GM21367 (cell line): ENCODE measurements at regions not wholly inside any gene's neighbourhood (a gene's known extent, or its start where the extent isn't known, plus 50 kb on each side); places are given as distances from the start of the nearest gene placed in this dataset.
"Not testable (repeated sequence)": the region's sequence is repeated elsewhere in the genome, so short reads cannot be mapped to it uniquely, and the experiment has no call there.

ENCODE experiments used
- ATAC-seq: cut with Tn5 transposase; IDR thresholded peaks from one replicate; pipeline ENCODE4 v1.9.1; 2021; ENCODE audit not compliant: unreplicated experiment

DNA sequence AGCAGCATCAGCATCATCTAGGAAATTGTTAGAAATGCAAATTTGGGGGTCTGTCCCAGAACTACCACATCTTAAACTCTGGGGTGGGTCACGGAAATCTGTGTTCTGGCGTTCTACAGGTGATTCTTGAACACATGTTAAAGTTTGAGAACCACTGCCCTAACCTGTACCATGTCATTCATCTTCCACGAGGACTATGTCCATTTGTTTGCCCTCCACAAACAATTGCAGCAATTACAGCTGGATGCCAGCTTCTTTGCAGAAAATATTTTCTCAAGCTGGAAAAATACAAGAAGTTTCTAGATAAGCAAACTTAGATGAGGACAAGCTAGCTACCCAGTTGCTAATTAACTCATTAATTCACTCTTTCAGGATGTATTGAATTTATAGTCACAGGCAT is 54.1 kb downstream of the MAFB start:
- ATAC-seq: no peak

- no peak for ATAC-seq
These were observed 55.7 kb downstream of the MAFB start for GRCh38 chr20:40633123-40633850.

DNA sequence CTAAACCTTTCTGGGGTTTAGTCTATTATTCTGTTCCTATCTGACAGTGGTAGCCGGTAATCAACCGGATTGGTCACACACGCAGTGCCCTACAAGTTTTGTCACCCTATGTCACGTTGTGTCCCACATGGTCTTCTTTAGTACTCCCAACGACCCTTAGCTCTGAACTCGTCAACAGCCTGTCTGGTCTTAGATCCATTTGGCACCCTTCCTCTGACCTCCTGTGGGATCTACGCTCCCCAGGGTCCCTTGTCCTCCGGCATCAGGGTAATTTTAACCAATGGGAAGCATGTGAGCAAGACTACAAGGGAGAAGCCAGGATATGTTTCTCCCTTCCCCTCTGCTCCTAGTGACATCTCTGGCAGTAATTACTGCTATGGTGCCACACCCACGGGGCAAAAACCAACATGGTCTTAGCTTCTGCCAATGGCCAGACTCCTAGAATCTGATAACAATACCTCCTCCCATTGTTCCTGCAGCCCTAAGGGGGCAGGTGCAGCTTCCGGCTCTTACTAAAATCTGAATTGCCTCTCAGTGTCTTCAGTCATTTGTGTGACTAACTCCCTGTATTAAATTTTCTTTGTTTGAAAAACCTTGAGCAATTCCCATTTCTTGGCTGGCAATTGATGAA is 56.6 kb downstream of the MAFB start:
- ATAC-seq: no peak

- no peak for ATAC-seq
These were observed 57.9 kb downstream of the MAFB start for GRCh38 chr20:40631119-40631631.

DNA sequence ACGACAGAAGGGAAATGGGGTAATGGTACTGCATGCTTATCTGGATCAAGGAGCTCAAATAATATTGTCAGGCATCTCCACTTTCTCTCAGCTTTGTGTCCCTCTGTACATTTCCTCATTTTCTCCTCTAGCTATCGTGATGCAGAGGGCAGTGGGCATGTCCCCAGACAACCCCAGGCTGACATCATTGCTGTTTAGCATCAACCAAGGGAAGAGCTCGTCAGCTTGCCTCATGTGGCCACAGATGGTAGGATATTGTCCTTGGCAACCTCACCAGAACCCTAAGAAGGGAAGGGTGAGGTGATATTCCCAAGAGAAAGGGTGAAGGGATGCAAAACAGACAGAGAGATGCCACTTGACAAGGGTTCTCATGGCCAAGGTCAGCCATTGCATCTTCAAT is 58.3 kb downstream of the MAFB start:
- no peak for ATAC-seq

DNA sequence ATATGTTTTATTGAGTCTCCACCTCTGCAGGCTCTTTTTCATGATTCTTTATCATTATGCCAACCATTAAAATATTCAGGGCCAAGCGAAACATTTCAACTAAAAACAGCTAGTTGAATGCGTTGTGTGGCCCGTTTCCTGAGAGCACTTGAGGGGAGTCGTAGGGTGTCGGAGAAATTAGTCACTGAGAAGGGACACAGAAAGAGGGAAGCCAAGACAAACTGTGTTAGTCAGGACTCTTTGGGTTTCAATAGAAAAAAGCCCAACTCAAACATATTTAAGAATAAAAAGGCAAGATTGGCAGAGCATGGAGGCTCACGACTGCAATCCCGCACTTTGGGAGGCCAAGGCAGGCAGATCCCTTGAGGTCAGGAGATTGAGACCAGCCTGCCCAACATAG is 58.9 kb downstream of the MAFB start:
- no peak for ATAC-seq

DNA sequence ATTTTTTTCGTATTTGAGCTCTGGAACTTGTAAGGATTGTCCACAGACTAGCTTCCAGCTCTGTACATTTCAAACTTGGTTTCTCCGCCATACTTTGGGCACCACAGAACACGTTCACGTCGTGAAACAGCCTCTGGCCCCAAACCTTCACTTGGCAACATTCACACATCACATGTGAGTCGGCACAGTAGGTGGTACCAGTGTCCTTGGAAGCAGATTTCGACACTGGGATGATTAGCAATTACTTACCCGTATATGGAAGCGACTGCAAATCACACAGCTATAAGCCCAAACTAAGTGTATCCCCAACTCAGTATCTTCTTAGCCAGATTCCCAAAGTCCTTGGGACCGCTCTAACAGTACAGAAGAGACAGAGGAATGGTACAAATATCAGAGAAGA is 60.2 kb downstream of the MAFB start:
- ATAC-seq: no peak

DNA sequence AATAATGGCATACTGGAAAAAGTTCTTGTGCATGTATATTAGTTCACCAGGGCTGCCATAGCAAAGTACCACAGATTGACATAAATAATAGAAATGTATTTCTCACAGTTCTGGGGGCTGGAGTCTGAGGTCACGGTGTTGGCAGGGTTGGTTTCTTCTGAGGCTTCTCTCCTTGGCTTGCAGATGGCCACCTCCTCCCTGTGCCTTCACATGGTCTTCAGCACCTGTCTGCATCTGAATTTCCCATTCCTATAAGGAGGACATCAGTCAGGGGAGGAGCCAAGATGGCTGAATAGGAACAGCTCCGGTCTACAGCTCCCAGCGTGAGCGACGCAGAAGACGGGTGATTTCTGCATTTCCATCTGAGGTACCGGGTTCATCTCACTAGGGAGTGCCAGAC is 70.0 kb downstream of the MAFB start:
- ATAC-seq: not testable (repeated sequence)

DNA sequence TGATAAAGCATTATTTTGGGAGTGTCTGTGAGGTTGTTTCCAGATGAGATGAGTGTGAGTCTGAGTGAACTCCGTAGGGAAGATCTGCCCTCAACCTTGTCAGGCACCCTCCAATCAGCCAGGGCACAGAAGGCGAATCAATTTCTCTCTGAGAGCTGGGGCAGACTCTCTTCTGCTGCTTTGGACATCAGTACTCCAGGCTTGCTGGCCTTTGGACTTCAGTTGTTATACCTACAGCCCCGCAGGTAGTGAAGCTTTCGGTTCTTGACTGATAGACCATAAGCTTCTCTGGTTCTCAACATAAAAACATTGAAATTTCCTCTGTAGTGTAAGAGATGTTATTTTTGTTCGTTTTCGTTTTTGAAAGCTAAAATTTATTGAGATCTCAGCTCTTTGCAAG is 71.4 kb downstream of the MAFB start:
- no peak for ATAC-seq

- ATAC-seq: no peak
These were observed 76.2 kb downstream of the MAFB start for GRCh38 chr20:40612837-40613236.

DNA sequence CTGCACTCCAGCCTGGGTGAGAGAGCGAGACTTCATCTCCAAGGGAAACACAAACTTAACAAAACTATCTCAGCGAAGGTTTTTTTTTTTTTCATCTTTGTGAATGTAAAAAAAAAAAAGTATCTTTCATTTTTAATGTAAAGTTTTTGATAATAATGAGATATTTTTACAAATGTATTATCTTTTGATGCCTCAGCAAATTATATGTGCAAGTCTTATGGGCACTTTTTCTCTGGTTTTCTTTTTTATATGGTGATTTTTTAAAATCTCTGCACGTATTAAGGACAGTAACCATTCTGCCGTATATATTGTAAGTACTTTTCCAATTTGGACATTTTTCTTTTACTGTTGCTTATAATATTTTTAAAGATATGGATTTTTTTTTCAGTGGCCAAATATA is 76.8 kb downstream of the MAFB start:
- no peak for ATAC-seq

DNA sequence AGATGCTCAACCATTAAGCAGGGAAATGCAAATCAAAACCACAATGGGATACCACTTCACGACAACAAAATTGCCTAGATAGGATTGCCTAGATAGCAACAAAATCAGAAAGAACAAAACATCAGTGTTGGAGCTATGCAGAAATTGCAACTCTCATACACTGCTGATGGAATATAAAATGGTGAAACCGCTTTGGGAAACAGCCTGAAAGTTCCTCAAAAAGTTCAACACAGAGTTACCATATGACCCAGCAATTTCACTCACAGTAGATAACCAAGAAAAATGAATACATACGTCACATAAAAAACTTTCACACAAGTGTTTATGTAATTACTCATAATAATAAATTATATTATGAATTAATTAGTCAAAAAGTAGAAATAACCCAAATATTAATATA is 78.3 kb downstream of the MAFB start:
- no peak for ATAC-seq

DNA sequence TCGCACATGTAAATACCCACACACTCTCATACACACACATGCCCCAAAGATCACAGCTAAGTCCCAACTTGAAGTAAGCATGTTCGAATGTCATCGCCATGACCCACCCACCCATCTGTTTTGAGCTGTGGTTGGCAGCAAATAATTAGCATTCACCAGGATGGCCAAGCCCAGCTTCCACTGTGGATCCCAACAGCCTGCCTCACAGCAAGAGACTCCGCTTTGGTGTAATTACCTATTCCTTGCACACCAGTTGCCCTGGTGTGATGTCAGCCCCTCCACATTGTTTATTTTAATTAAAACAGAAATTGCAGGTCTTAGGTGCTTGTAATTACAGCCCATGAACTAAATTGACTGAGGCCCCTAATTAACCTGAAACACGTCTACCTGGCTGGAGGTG is 81.1 kb downstream of the MAFB start:
- ATAC-seq: no peak

DNA sequence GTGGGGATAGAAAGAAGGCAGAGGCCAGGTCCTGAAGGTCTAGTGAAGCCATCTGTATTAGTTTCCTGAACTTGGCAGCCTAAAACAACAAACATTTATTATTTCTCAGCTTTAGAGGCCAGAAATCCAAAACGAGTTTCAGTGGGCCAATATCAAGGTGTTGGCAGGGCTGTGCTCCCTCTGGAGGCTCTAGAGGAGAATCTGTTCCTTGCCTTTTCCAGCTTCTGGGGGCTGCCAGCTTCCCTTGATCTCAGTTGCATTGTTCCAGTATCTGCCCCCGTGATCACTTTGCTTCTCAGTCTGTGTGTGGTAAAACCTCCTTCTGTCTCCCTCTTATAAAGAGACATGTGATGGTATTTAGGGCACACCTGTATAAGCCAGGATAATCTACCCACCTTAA is 82.4 kb downstream of the MAFB start:
- no peak for ATAC-seq

GRCh38 chr20:40606237-40606636 is 82.8 kb downstream of the MAFB start:
- no peak for ATAC-seq

- no peak for ATAC-seq
These were observed 84.6 kb downstream of the MAFB start for GRCh38 chr20:40604416-40604815.

GRCh38 chr20:40603057-40603651 is 85.9 kb downstream of the MAFB start:
- no peak for ATAC-seq

DNA sequence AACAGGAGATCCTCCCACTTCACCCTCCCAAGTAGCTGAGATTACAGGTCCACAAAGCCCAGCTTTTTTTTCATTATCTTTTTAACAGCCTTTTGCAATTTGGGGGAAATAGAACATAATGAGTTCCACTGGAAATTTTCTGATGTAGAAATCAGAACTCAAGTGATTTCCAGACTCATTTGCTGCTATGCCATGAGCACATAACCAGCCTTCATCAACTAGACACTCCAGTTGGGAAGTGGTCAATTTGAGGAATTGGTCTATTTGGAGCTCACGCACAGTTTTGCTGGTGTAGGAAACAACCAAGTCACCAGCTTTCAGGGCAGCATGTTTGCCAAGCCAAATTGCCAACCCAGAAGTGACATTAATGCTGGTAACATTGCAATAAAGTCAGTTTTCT is 86.7 kb downstream of the MAFB start:
- ATAC-seq: no peak

DNA sequence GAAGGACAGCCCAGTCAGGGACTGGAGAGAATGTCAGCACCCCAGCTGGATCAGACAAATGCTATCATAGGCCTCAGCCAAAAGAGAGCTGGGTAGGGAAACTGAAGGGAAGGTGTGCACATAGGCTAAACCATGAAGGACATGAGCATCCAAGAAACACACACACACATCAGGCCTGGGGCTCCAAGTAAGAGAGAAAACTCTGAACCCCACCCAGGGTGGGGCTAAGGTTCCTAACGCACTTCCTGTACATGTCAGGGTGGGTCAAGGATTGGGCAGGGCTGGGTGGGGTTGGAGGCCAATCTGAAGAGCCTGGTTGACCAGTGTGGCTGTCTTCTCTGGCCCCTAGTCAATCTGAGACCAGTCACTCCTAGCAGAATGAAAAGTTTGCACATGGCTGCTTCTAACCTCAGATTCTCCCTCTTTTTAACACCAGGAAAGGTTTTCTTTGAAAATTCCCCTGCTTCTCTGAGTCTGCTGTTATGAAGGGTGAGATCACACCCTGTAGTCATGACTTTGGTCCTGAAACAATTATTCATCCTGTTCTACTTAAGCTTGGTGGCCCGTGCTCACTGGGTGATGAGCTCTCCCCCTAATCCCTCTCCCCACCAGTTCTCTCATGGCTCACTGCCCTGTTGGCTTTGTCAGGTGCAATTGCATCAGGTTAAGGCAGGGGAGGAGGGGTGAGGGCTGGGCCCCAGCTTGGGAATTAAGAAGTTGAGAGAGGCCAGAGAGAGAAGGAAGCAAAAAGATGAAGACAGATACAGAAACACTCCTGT is 88.4 kb downstream of the MAFB start:
- no peak for ATAC-seq

GRCh38 chr20:40599987-40600386 is 89.0 kb downstream of the MAFB start:
- no peak for ATAC-seq

- ATAC-seq: no peak
These were observed 96.1 kb downstream of the MAFB start for GRCh38 chr20:40592941-40593340.

DNA sequence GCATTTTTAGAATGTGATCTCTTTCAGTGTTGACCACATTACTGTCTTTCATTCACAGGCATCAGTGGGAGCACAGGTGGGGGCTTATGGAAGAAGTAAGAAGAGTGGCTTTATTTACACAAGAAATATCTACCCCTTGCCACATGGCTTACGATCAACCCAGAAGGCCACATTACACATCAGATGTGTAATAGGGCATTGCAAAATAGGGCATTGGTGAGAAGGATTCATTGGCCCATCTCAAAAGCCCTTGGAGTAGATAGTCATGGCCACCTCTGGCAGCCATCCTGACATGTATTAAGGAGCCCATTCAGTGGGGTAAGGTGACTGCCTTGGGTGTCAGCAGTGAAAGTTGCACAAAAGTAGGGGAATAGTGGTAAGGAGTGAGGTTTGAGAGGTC is 97.5 kb downstream of the MAFB start:
- no peak for ATAC-seq
